ENCODE measurements at regions not wholly inside any gene's neighbourhood (a gene's known extent, or its start where the extent isn't known, plus 50 kb on each side); places are given as distances from the start of the nearest gene placed in this dataset.

DNA sequence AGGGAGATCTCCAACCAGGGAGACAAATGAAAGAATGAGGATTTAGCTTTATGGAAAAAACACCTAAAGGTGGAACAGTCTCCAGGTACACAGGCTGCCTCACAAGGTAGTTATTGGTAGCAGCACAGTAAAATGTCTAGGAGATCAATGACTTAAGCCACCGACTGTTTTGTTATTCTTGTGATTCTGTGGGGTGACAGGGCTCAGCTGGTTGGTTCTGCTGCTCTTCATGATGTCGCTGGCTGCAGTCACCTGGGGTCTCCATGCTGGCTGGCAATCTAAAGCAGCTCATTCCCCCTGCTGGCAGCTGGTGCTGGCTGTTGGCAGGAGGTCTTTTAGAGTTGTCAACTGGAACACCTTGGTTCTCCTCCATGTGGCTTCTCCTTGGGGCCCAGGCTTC lies 69.2 kb downstream of the FOXL1 start:
- H3K4me3 ChIP-seq (ENCODE audit: low read length): no peak overlapping the region
- H3K27ac ChIP-seq (ENCODE audit: low read length): no peak overlapping the region
- WGBS (ENCODE audit: insufficient coverage, insufficient read length): no CpG with 5 or more reads among the region's 2 CpGs
- no peaks in the 10 kb centered on the region for H3K27me3 ChIP-seq (ENCODE audit: control insufficient read depth, insufficient read depth, low read length)
- H3K4me1 ChIP-seq (ENCODE audit: control insufficient read depth, insufficient read depth, low read length): no peaks in the 10 kb centered on the region
- H3K9me3 ChIP-seq (ENCODE audit: control insufficient read depth, insufficient read depth, low read length): no peaks in the 10 kb centered on the region
- DNase-seq (ENCODE audit: low read depth, low spot score): no peak
- no peaks in the 10 kb centered on the region for H3K36me3 ChIP-seq (ENCODE audit: control insufficient read depth, insufficient read depth, low read length)

DNA sequence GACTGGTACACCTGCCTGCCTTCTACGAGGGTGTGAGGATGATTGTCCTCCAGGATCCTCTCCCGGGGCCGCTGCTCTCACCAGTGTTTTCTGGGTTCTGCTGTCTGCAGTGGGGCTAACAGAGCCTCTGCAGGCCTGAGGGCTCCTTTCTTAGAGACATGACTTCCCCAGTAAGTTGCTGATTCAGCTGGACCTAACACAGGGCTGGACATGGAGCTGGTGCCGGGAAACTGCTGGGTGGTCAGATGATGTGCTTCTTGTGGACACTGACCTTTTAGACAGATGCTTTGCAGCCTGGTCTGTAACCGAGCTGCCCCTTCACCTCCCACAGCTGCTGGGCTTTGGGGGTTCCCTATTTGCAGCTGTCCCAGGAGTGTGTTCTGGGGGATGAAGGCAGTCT lies 71.5 kb downstream of the FOXL1 start:
- Histone ChIP-seq H3K27ac (ENCODE audit: low read length) (no peak overlapping the region), H3K4me1 (ENCODE audit: control insufficient read depth, insufficient read depth, low read length) (no peaks in the 10 kb centered on the region), H3K4me3 (ENCODE audit: low read length) (no peak overlapping the region), H3K27me3 (ENCODE audit: control insufficient read depth, insufficient read depth, low read length) (no peaks in the 10 kb centered on the region), H3K9me3 (ENCODE audit: control insufficient read depth, insufficient read depth, low read length) (no peaks in the 10 kb centered on the region), H3K36me3 (ENCODE audit: control insufficient read depth, insufficient read depth, low read length) (no peaks in the 10 kb centered on the region)
- no CpG with 5 or more reads among the region's 5 CpGs for whole genome bisulfite sequencing (ENCODE audit: insufficient coverage, insufficient read length)
- DNase-seq (ENCODE audit: low read depth, low spot score): no peak

GRCh38 chr16:86651013-86651627 lies 72.8 kb downstream of the FOXL1 start:
- Histone ChIP-seq H3K36me3 (ENCODE audit: control insufficient read depth, insufficient read depth, low read length) (no peaks in the 10 kb centered on the region), H3K27me3 (ENCODE audit: control insufficient read depth, insufficient read depth, low read length) (no peaks in the 10 kb centered on the region), H3K27ac (ENCODE audit: low read length) (no peak overlapping the region), H3K9me3 (ENCODE audit: control insufficient read depth, insufficient read depth, low read length) (no peaks in the 10 kb centered on the region), H3K4me1 (ENCODE audit: control insufficient read depth, insufficient read depth, low read length) (no peaks in the 10 kb centered on the region), H3K4me3 (ENCODE audit: low read length) (no peak overlapping the region)
- no peak for DNase-seq (ENCODE audit: low read depth, low spot score)
- no CpG with 5 or more reads among the region's 9 CpGs for WGBS (ENCODE audit: insufficient coverage, insufficient read length)

- Histone ChIP-seq H3K4me3 (ENCODE audit: low read length) (no peak overlapping the region), H3K9me3 (ENCODE audit: control insufficient read depth, insufficient read depth, low read length) (no peaks in the 10 kb centered on the region), H3K36me3 (ENCODE audit: control insufficient read depth, insufficient read depth, low read length) (no peaks in the 10 kb centered on the region), H3K4me1 (ENCODE audit: control insufficient read depth, insufficient read depth, low read length) (no peaks in the 10 kb centered on the region), H3K27me3 (ENCODE audit: control insufficient read depth, insufficient read depth, low read length) (no peaks in the 10 kb centered on the region), H3K27ac (ENCODE audit: low read length) (no peak overlapping the region)
- no peak for DNase-seq (ENCODE audit: low read depth, low spot score)
- no CpG with 5 or more reads among the region's 6 CpGs for WGBS (ENCODE audit: insufficient coverage, insufficient read length)
These were observed 73.5 kb downstream of the FOXL1 start for GRCh38 chr16:86651823-86652222.

- Histone ChIP-seq H3K36me3 (ENCODE audit: control insufficient read depth, insufficient read depth, low read length) (no peaks in the 10 kb centered on the region), H3K27me3 (ENCODE audit: control insufficient read depth, insufficient read depth, low read length) (no peaks in the 10 kb centered on the region; the same call in 1 of the 2 replicates), H3K4me1 (ENCODE audit: control insufficient read depth, insufficient read depth, low read length) (no peaks in the 10 kb centered on the region), H3K9me3 (ENCODE audit: control insufficient read depth, insufficient read depth, low read length) (no peaks in the 10 kb centered on the region), H3K4me3 (ENCODE audit: low read length) (no peak overlapping the region), H3K27ac (ENCODE audit: low read length) (no peak overlapping the region)
- no CpG with 5 or more reads among the region's 13 CpGs for WGBS (ENCODE audit: insufficient coverage, insufficient read length)
- no peak for DNase-seq (ENCODE audit: low read depth, low spot score)
These were observed 75.1 kb downstream of the FOXL1 start for GRCh38 chr16:86653285-86654006.

DNA sequence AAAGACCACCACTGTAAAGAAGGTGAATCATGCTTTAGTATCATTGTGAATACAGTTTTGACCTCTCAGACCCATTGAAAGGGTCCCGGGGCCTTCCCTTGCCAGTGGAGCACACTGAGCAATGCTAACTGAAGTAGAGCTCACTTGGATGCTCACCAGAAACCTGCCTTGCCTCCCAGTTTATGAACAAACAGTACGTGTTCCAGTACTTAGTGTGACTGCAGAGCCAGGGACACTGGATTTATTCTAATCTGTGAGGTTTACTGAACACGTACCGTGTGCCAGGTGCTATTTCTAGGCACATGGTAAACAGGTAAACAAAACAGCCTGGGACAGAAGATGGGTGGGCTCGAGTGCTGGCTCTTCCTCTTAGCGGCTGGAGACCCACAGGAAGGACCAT lies 79.6 kb downstream of the FOXL1 start:
- no peak for DNase-seq (ENCODE audit: low read depth, low spot score)
- Histone ChIP-seq H3K36me3 (ENCODE audit: control insufficient read depth, insufficient read depth, low read length) (no peaks in the 10 kb centered on the region), H3K9me3 (ENCODE audit: control insufficient read depth, insufficient read depth, low read length) (no peaks in the 10 kb centered on the region), H3K4me3 (ENCODE audit: low read length) (no peak overlapping the region), H3K4me1 (ENCODE audit: control insufficient read depth, insufficient read depth, low read length) (no peaks in the 10 kb centered on the region), H3K27me3 (ENCODE audit: control insufficient read depth, insufficient read depth, low read length) (no peaks in the 10 kb centered on the region; the same call in 1 of the 2 replicates), H3K27ac (ENCODE audit: low read length) (no peak overlapping the region)
- WGBS (ENCODE audit: insufficient coverage, insufficient read length): no CpG with 5 or more reads among the region's 6 CpGs

GRCh38 chr16:86660623-86661022 lies 82.3 kb downstream of the FOXL1 start:
- H3K9me3 ChIP-seq (ENCODE audit: control insufficient read depth, insufficient read depth, low read length): no peaks in the 10 kb centered on the region
- no CpG with 5 or more reads among the region's 4 CpGs for WGBS (ENCODE audit: insufficient coverage, insufficient read length)
- no peaks in the 10 kb centered on the region for H3K4me1 ChIP-seq (ENCODE audit: control insufficient read depth, insufficient read depth, low read length)
- no peak for DNase-seq (ENCODE audit: low read depth, low spot score)
- no peaks in the 10 kb centered on the region for H3K36me3 ChIP-seq (ENCODE audit: control insufficient read depth, insufficient read depth, low read length)
- H3K4me3 ChIP-seq (ENCODE audit: low read length): no peak overlapping the region
- no peak overlapping the region for H3K27ac ChIP-seq (ENCODE audit: low read length)
- no peaks in the 10 kb centered on the region; the same call in 1 of the 2 replicates for H3K27me3 ChIP-seq (ENCODE audit: control insufficient read depth, insufficient read depth, low read length)

- H3K9me3 ChIP-seq (ENCODE audit: control insufficient read depth, insufficient read depth, low read length): no peaks in the 10 kb centered on the region
- no peak overlapping the region for H3K27ac ChIP-seq (ENCODE audit: low read length)
- no peaks in the 10 kb centered on the region; the same call in 1 of the 2 replicates for H3K27me3 ChIP-seq (ENCODE audit: control insufficient read depth, insufficient read depth, low read length)
- H3K36me3 ChIP-seq (ENCODE audit: control insufficient read depth, insufficient read depth, low read length): no peaks in the 10 kb centered on the region
- H3K4me3 ChIP-seq (ENCODE audit: low read length): no peak overlapping the region
- no peaks in the 10 kb centered on the region for H3K4me1 ChIP-seq (ENCODE audit: control insufficient read depth, insufficient read depth, low read length)
- no peak for DNase-seq (ENCODE audit: low read depth, low spot score)
- WGBS (ENCODE audit: insufficient coverage, insufficient read length): no CpG with 5 or more reads among the region's 8 CpGs
These were observed 83.4 kb downstream of the FOXL1 start for GRCh38 chr16:86661706-86662105.

GRCh38 chr16:86662195-86662594 lies 83.8 kb downstream of the FOXL1 start:
- no peak for DNase-seq (ENCODE audit: low read depth, low spot score)
- WGBS (ENCODE audit: insufficient coverage, insufficient read length): no CpG with 5 or more reads among the region's 5 CpGs
- Histone ChIP-seq H3K27ac (ENCODE audit: low read length) (no peak overlapping the region), H3K4me1 (ENCODE audit: control insufficient read depth, insufficient read depth, low read length) (no peaks in the 10 kb centered on the region), H3K4me3 (ENCODE audit: low read length) (no peak overlapping the region), H3K27me3 (ENCODE audit: control insufficient read depth, insufficient read depth, low read length) (no peaks in the 10 kb centered on the region; the same call in 1 of the 2 replicates), H3K36me3 (ENCODE audit: control insufficient read depth, insufficient read depth, low read length) (no peaks in the 10 kb centered on the region), H3K9me3 (ENCODE audit: control insufficient read depth, insufficient read depth, low read length) (no peaks in the 10 kb centered on the region)

DNA sequence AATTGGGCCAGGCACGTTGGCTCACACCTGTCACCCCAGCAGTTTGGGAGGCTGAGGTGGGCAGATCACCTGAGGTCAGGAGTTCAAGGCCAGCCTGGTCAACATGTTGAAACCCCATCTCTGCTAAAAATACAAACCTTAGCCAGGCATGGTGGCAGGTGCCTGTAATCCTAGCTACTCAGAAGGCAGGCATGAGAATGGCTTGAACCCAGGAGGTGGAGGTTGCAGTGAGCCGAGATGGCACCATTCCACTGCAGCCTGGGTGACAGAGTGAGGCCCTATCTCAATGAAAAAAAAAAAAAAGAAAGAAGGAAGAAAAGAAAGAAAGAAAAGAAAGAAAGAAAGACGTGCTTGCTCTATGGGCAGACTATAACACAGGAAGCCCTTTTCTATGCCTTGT lies 84.4 kb downstream of the FOXL1 start:
- H3K36me3 ChIP-seq (ENCODE audit: control insufficient read depth, insufficient read depth, low read length): no peaks in the 10 kb centered on the region
- H3K9me3 ChIP-seq (ENCODE audit: control insufficient read depth, insufficient read depth, low read length): no peaks in the 10 kb centered on the region
- WGBS (ENCODE audit: insufficient coverage, insufficient read length): no CpG with 5 or more reads among the region's 3 CpGs
- no peak for DNase-seq (ENCODE audit: low read depth, low spot score)
- H3K27ac ChIP-seq (ENCODE audit: low read length): no peak overlapping the region
- H3K4me1 ChIP-seq (ENCODE audit: control insufficient read depth, insufficient read depth, low read length): no peaks in the 10 kb centered on the region
- H3K4me3 ChIP-seq (ENCODE audit: low read length): no peak overlapping the region
- no peaks in the 10 kb centered on the region; the same call in 1 of the 2 replicates for H3K27me3 ChIP-seq (ENCODE audit: control insufficient read depth, insufficient read depth, low read length)

Data from iPS DF 6.9 (cell line).